Left ventricle myocardium superior (tissue), 1 donor: ENCODE measurements at regions not wholly inside any gene's neighbourhood (a gene's known extent, or its start where the extent isn't known, plus 50 kb on each side); places are given as distances from the start of the nearest gene placed in this dataset.

Experiments
- ATAC-seq: fragments of 200-7000 bp; cut with Tn5 transposase; one replicate; pipeline ENCODE4 v1.9.1; 2020; ENCODE audit warnings: mild to moderate bottlenecking, moderate library complexity
- DNase-seq: peaks from one replicate; pipeline ENCODE4 v3.0.0-alpha.2; 2020
- intact Hi-C: fragments of 100-400 bp; cut with micrococcal nuclease; formaldehyde crosslinking; loops from one replicate; pipeline ENCODE4 v1.11.0; 2022
- donor health status: DM: no; HTN: yes; CAD: no; lungs with severe emphysema.

GRCh38 chr2:43080571-43081021 is 145.8 kb downstream of the ZFP36L2 start:
- intact Hi-C loops = no loop called here
- no peak for ATAC-seq
- no peak for DNase-seq

GRCh38 chr2:43078781-43079755 is 147.3 kb downstream of the ZFP36L2 start:
- intact Hi-C loops = no loop called here
- DNase-seq = no peak
- no peak for ATAC-seq

- DNase-seq (no peak), ATAC-seq (no peak)
- intact Hi-C loops = no loop called here
Measured at GRCh38 chr2:43078301-43078700, 148.1 kb downstream of the ZFP36L2 start.

- DNase-seq (no peak), ATAC-seq (no peak)
Measured at GRCh38 chr2:43077876-43078275, 148.5 kb downstream of the ZFP36L2 start.

GRCh38 chr2:43076676-43077075 is 149.7 kb downstream of the ZFP36L2 start:
- DNase-seq (no peak), ATAC-seq (no peak)
- intact Hi-C loops = no loop called here

More at GRCh38 chr2:43077876-43078275, 148.5 kb downstream of the ZFP36L2 start:
- intact Hi-C loops = no loop called here

- DNase-seq = no peak
- ATAC-seq = no peak
- intact Hi-C loops = no loop called here
Measured at GRCh38 chr2:43075811-43076585, 150.4 kb downstream of the ZFP36L2 start.

GRCh38 chr2:43075054-43075593 is 151.3 kb downstream of the ZFP36L2 start:
- ATAC-seq (peak; percentile 75), DNase-seq (peak; percentile 86)
- intact Hi-C loops = no loop called here

GRCh38 chr2:43074592-43075053 is 151.8 kb downstream of the ZFP36L2 start:
- intact Hi-C loops = no loop called here
- no peak for ATAC-seq

GRCh38 chr2:43074052-43074451 is 152.4 kb downstream of the ZFP36L2 start:
- ATAC-seq (no peak), DNase-seq (no peak)
- intact Hi-C loops = no loop called here

More at GRCh38 chr2:43074592-43075053, 151.8 kb downstream of the ZFP36L2 start:
- no peak for DNase-seq

- DNase-seq (peak; percentile 72), ATAC-seq (peak; percentile 53)
- intact Hi-C loops = no loop called here
Measured at GRCh38 chr2:43073401-43073825, 153.0 kb downstream of the ZFP36L2 start.

GRCh38 chr2:43071599-43072550 is 154.5 kb downstream of the ZFP36L2 start:
- peak; percentile 69 for DNase-seq
- peak; percentile 43 for ATAC-seq
- intact Hi-C loops = no loop called here

GRCh38 chr2:43070676-43071502 is 155.5 kb downstream of the ZFP36L2 start:
- intact Hi-C loops = no loop called here
- ATAC-seq (peak; percentile 51), DNase-seq (peak; percentile 64)

GRCh38 chr2:43070030-43070429 is 156.4 kb downstream of the ZFP36L2 start:
- peak; percentile 47 for ATAC-seq
- intact Hi-C loops = no loop called here
- peak; percentile 75 for DNase-seq

- ATAC-seq (no peak), DNase-seq (no peak)
- intact Hi-C loops = no loop called here
Measured at GRCh38 chr2:43068631-43069517, 157.5 kb downstream of the ZFP36L2 start.

GRCh38 chr2:43068041-43068533 is 158.3 kb downstream of the ZFP36L2 start:
- intact Hi-C loops = no loop called here
- no peak for DNase-seq
- no peak for ATAC-seq

- DNase-seq (no peak), ATAC-seq (no peak)
- intact Hi-C loops = no loop called here
Measured at GRCh38 chr2:43067254-43068040, 159.0 kb downstream of the ZFP36L2 start.
